Urinary bladder (tissue), 3 donors: ENCODE measurements at regions not wholly inside any gene's neighbourhood (a gene's known extent, or its start where the extent isn't known, plus 50 kb on each side); places are given as distances from the start of the nearest gene placed in this dataset.
A peak's percentile ranks its signal among the peaks of the same experiment; 100 is the strongest.

Source experiments
- DNase-seq: peaks from one replicate; pipeline ENCODE4 v3.0.0-alpha.2; 2015; ENCODE audit errors: extremely low spot score
- H3K27ac ChIP-seq: one replicate; pipeline ENCODE4 v1.5.1; 2013; ENCODE audit warnings: low read depth, mild to moderate bottlenecking, moderate library complexity
- H3K36me3 ChIP-seq: one replicate; pipeline ENCODE4 v1.6.1; 2013; ENCODE audit warnings: mild to moderate bottlenecking, moderate library complexity; ENCODE audit not compliant: insufficient read depth
- H3K4me1 ChIP-seq: one replicate; pipeline ENCODE4 v1.6.1; 2013; ENCODE audit warnings: mild to moderate bottlenecking, moderate library complexity; ENCODE audit not compliant: insufficient read depth
- H3K4me3 ChIP-seq: one replicate; pipeline ENCODE4 v1.5.1; 2013; ENCODE audit warnings: low read depth, low read length
- WGBS: extraction: QIAGEN DNeasy Blood & Tissue Kit; methylation state at CpG from one replicate; pipeline ENCODE4 v1.1.7; 2013; 5-methylcytosine and 5-hydroxymethylcytosine counted together
- donor health status: healthy with polysubstance abuse.
- donor health status: healthy.

- Histone ChIP-seq H3K4me1 (no peaks in the 10 kb centered on the region), H3K36me3 (no peaks in the 10 kb centered on the region), H3K4me3 (no peak overlapping the region), H3K27ac (no peak overlapping the region)
- 98% methylated on average over 5 of the region's 5 CpGs for WGBS
- no peak for DNase-seq
Observed at GRCh38 chr20:53831228-53831627, 237.6 kb upstream of the ZNF217 start.

GRCh38 chr20:53829724-53830521, 236.3 kb upstream of the ZNF217 start:
- WGBS = 6% methylated on average over 5 of the region's 5 CpGs

GRCh38 chr20:53829255-53829723, 235.7 kb upstream of the ZNF217 start:
- Histone ChIP-seq H3K36me3 (no peaks in the 10 kb centered on the region), H3K27ac (peak overlapping the region; percentile 90), H3K4me1 (no peaks in the 10 kb centered on the region), H3K4me3 (no peak overlapping the region)
- 7% methylated on average over 8 of the region's 8 CpGs for WGBS
- no peak for DNase-seq

More at GRCh38 chr20:53829724-53830521, 236.3 kb upstream of the ZNF217 start:
- no peaks in the 10 kb centered on the region for H3K4me1 ChIP-seq
- H3K36me3 ChIP-seq = no peaks in the 10 kb centered on the region
- DNase-seq = peak; percentile 4
- peak overlapping the region; percentile 90 for H3K27ac ChIP-seq
- no peak overlapping the region for H3K4me3 ChIP-seq

- no peak overlapping the region for H3K4me3 ChIP-seq
- DNase-seq = peak; percentile 86
- H3K4me1 ChIP-seq = no peaks in the 10 kb centered on the region
- peak overlapping the region; percentile 86 for H3K27ac ChIP-seq
- no peaks in the 10 kb centered on the region for H3K36me3 ChIP-seq
- WGBS = 1% methylated on average over 6 of the region's 6 CpGs
Observed at GRCh38 chr20:53828682-53829254, 235.1 kb upstream of the ZNF217 start.

GRCh38 chr20:53828088-53828681, 234.5 kb upstream of the ZNF217 start:
- WGBS = 8% methylated on average over 5 of the region's 5 CpGs
- Histone ChIP-seq H3K36me3 (no peaks in the 10 kb centered on the region), H3K4me3 (no peak overlapping the region), H3K27ac (no peak overlapping the region), H3K4me1 (no peaks in the 10 kb centered on the region)
- peak; percentile 89 for DNase-seq

GRCh38 chr20:53827292-53828087, 233.9 kb upstream of the ZNF217 start:
- Histone ChIP-seq H3K4me1 (no peaks in the 10 kb centered on the region), H3K36me3 (no peaks in the 10 kb centered on the region), H3K4me3 (no peak overlapping the region), H3K27ac (no peak overlapping the region)
- no peak for DNase-seq
- 53% methylated on average over 4 of the region's 4 CpGs for WGBS

GRCh38 chr20:53826597-53827291, 233.1 kb upstream of the ZNF217 start:
- 95% methylated on average over 5 of the region's 5 CpGs for WGBS
- no peak for DNase-seq
- Histone ChIP-seq H3K36me3 (no peaks in the 10 kb centered on the region), H3K4me3 (no peak overlapping the region), H3K27ac (no peak overlapping the region), H3K4me1 (no peaks in the 10 kb centered on the region)

GRCh38 chr20:53826090-53826489, 232.5 kb upstream of the ZNF217 start:
- H3K27ac ChIP-seq = no peak overlapping the region
- no peaks in the 10 kb centered on the region for H3K4me1 ChIP-seq
- no peaks in the 10 kb centered on the region for H3K36me3 ChIP-seq
- H3K4me3 ChIP-seq = no peak overlapping the region
- no peak for DNase-seq
- 87% methylated on average over 2 of the region's 2 CpGs for WGBS

GRCh38 chr20:53825282-53825681, 231.6 kb upstream of the ZNF217 start:
- Histone ChIP-seq H3K27ac (no peak overlapping the region), H3K36me3 (no peaks in the 10 kb centered on the region), H3K4me3 (no peak overlapping the region), H3K4me1 (no peaks in the 10 kb centered on the region)
- no peak for DNase-seq
- 84% methylated on average over 4 of the region's 4 CpGs for WGBS

GRCh38 chr20:53824779-53825178, 231.1 kb upstream of the ZNF217 start:
- no peak for DNase-seq
- Histone ChIP-seq H3K4me3 (no peak overlapping the region), H3K36me3 (no peaks in the 10 kb centered on the region), H3K27ac (no peak overlapping the region), H3K4me1 (no peaks in the 10 kb centered on the region)
- 50% methylated on average over 4 of the region's 4 CpGs for WGBS

- Histone ChIP-seq H3K27ac (no peak overlapping the region), H3K36me3 (no peaks in the 10 kb centered on the region), H3K4me3 (no peak overlapping the region), H3K4me1 (no peaks in the 10 kb centered on the region)
- no peak for DNase-seq
- WGBS = 87% methylated on average over 6 of the region's 6 CpGs
Observed at GRCh38 chr20:53823121-53823764, 229.6 kb upstream of the ZNF217 start.

GRCh38 chr20:53822534-53822933, 228.9 kb upstream of the ZNF217 start:
- H3K27ac ChIP-seq = no peak overlapping the region
- 96% methylated on average over 5 of the region's 5 CpGs for WGBS
- no peak overlapping the region for H3K4me3 ChIP-seq
- no peaks in the 10 kb centered on the region for H3K36me3 ChIP-seq
- H3K4me1 ChIP-seq = no peaks in the 10 kb centered on the region
- DNase-seq = no peak
